Activated gamma-delta T cell treated with anti-CD3 and anti-CD28 coated beads, Interleukin-2, amount 50 U/mL, for 16 hours (primary cell): ENCODE measurements at regions not wholly inside any gene's neighbourhood (a gene's known extent, or its start where the extent isn't known, plus 50 kb on each side); places are given as distances from the start of the nearest gene placed in this dataset.

Experiments
- DNase-seq: peaks from one replicate; pipeline ENCODE4 v3.0.0-alpha.2; 2020; ENCODE audit warnings: low read depth

DNA sequence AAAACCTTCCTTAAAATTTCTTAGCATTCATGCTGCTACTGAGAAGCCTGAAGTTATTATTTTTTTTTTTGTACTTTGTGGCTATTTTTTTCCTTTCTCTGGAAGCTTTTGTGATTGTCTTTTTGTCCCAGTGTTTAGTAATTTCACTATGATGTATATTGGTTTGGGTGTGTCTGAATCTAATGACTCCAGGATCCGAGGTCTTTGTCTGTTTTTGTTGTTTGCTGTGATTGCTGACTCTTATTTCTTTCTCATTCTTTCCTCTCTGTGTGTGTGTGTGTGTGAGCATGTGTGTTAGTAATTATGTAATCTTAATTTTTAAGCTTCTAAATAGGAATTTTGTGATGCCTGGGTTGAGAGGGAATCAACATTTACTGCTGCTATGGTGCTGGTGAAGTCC, 152.0 kb downstream of the RAP2B start:
- DNase-seq, result no peak

DNA sequence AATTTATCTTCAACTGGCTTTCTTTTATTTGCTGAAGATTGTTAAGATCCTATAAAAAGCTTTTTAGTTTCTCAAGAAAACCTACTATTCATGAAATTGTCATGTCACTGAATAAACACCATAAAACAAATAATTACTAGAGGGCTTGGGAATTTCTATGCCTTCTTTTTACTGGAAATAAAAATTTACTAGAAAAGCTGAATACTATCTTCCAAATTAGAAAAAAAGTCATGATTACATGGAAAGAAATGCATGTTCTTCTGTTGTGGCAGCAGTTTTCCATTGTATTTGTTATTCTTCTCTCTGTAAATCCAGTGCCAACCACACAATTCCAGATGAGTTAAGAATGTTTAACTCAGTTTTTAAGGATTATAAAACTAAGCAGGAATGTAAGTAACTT, 153.8 kb downstream of the RAP2B start:
- no peak for DNase-seq

DNA sequence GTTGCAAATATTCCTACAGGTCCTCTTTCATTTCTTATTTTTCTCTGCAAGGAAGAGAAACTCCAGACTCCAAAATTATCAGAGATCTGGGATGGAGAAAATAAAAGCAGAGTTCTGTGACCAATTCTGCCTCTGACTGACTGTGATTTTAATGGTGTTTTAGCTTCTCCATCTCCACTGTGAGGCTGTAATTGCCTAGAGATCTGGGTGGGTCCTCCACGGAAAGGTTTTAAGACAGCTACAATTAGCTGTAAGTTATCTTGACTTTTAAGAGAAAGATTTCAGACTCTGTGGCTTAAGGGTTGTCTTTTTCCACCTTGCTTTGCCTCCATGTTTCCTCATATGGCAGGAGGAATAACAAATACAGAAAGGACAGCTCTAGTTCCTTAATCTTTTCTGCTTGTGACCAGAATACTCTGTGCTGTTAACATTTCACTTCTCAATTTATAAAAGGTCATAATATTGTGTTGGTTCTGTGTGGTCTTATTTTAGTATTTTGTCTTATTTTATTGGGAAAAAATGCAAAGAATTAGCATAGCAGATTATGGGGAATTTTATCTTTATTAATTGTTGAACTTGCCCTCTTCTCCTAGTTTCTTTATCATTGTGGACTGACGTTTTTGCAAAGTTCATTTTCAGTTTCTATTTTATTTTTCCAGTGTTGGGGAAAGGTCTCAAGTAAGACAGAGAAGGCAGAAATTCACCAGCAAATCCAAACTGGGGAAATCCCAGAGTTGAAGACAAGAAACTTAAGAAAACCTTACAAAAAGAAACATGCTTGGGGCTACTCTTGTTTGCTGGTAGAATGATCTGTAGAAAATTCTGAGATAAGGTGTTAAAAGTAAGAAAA, 157.9 kb downstream of the RAP2B start:
- no peak for DNase-seq

DNA sequence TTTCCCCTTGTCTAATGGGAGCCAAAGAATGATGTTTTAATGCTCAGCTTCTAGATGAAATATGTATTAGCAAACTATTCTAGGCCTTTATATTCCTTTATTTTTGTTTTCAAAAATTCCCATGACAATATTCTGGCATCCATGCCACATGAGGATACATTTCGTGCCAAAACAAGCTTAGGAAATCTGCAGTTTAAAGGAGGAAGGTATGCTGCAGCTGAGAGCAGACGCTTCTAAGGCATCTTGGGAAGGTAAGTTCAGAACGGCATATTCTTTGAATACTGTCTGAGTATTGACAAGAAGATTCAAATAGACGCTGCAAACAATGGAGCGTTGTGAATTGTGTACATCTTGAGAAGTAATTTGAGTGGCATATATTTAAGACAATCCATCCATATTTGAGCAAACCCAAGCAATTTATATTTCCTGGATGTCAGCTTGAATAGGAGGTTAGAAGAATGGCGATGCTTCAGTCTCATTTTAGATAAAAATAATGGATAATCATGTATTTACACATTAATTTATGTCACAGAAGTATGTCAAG, 158.6 kb downstream of the RAP2B start:
- no peak for DNase-seq

DNA sequence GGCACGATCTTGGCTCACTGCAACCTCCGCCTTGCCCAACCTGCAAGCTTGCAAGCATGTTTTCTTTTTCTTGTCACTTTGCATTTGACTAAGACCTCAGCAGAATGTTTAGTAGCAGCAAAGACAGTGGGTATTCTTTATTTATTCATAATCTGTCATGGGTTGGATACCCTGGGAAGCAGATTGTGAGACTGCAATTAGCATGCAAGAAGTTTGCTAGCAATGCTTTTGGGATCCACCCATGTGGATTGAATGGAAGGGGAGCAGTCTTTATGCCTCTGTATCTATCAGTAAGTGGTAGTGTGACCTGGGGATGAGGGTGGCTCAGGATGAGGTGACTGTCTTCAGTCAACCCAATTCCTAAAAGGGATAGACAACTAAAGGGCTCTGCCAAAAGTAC, 166.7 kb downstream of the RAP2B start:
- DNase-seq, result no peak

DNA sequence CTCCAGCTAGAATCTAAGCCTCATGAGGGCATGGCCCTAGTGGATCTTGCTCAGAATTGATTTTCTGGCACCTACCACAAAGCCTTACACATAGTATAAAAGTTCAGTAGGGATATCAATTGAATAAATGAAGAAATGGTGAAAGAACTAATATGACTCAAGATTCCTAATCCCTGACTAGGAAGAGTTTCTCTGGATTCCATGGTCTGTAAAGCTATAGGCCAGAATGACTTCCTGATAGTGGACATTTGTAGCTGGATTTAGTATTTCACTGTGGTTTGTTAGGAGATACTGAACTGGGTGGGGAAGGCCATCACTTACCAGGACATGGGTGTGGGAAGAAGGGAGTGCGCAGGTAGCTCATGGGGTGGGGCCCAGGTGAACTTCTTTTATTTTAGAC, 168.9 kb downstream of the RAP2B start:
- DNase-seq, result no peak

DNA sequence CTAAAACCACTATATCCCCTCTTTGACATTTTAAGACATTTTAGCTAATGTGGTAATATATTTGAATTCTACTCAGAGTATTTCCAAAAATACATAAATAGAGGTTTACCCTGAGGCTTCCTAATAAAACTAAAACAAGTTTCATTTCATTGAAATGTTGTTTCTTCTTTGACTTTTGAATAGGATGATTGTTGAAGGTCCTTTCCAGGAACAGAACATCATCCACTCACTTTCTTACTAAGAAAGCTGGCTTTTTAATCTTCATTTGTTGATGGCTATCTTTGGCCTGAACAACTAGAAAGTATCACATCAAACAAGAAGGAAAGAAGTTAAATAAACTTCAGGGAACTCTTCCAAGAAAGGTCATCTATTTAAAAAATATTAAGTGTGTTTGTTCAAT, 169.7 kb downstream of the RAP2B start:
- DNase-seq, result no peak

DNA sequence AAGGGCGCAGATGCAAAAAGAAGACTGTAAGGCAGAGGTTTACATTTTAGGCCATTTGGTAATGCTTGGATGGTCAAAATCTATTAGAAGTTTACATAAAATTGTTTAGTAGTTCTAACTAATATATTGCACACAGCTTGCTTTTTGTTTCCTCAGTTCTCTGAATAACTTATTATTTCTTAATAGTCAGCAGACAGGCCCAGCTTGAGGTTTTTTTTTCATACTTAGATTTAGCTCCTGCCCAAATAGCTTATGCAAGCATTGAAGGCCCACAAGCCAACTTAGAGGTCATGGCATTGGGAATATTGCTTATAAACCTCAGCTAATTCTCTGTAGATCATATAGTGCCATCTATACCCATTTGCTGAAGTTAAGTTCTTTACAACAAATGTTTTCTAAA, 172.5 kb downstream of the RAP2B start:
- no peak for DNase-seq

DNA sequence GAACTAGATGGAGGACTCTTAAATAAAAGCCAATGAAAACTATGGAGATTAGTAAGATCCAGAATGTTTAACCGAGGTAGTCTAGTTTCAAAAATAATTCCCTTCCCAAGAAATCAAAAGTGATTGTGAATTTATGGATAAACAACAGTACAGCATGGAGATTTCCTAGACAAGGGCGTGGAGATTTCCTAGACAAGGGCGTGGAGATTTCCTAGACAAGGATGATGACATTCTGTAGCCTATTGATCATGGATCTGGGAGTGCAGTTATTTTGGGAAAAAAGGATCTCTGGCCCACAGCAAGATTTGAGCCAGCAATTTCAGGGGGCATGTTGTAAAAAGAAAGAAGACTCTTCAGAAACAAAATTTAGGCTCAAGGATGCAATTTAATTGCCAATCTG, 175.3 kb downstream of the RAP2B start:
- DNase-seq, result no peak

DNA sequence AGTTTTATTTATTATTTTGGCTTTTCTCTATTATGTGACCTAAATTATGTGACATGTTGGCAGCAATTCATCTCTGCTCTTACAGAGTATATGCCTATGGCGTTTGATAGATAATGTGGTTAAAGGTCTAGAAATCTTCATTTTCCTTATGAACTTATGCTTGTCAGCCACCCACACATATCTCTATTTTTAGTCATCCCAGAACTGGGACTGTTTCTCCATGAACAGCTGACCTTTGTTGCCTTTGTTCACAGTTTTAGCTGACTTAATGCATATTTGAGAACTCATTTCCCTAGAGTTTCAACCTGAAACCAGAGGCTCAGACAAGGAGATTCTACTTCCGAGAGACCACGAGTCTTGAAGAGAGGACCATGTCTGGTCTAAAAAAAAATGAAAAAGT, 176.5 kb downstream of the RAP2B start:
- no peak for DNase-seq

DNA sequence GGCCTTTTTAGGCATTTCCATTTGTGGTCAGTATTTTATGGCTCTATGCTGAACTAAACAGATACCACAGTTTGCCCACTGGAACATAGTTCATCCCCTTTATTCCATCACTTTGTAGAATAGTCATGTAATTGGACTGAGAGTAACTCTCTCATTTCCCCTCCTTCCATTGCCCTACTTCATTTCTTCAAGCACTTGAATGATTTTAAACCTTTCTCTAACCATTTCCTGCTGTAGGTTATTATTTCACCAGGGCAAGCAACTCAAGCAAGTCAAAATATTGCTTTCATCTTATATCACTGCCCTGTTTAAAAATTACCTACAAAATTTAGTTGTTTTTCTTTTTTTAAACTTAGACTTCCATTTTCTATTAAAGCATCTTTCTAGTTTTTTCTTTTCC, 177.0 kb downstream of the RAP2B start:
- no peak for DNase-seq

DNA sequence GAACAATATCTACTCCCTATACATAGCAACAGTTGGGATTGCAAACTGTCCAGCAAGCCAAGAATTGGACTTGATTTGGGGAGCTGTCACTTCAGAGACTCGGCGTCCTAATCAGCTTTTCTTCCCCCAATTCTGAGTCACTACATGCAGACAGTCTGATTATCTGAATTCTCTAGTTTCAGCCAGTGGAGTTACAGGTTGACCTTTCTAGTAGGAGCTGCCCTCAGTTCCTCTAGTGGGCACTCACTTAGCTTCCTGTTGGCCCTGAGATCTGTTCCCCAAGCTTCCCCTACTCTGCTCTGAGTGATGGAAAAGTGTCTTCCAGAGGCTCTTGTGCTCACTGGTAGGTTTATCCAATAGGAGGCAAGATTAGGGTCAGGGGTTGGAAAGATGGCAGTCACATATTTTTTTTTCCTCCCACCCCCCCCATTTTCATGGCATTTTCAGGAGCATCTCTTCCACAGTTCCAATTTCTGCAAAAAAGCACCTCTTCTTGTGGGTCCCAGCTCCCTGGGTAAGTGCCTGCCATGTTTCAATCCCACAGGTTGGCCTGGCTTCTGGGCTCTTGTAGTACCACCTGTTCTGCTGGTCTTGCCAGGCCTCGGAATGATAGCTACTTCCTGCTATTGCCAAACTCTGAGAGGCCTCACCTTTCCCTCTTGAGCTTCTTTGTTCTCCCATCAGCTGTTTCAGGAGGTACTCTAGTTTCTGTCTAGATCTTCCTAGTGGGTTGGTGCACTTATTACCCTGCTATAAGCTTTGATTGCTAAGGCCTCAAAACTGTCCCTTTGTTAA, 182.2 kb downstream of the RAP2B start:
- DNase-seq, result no peak

DNA sequence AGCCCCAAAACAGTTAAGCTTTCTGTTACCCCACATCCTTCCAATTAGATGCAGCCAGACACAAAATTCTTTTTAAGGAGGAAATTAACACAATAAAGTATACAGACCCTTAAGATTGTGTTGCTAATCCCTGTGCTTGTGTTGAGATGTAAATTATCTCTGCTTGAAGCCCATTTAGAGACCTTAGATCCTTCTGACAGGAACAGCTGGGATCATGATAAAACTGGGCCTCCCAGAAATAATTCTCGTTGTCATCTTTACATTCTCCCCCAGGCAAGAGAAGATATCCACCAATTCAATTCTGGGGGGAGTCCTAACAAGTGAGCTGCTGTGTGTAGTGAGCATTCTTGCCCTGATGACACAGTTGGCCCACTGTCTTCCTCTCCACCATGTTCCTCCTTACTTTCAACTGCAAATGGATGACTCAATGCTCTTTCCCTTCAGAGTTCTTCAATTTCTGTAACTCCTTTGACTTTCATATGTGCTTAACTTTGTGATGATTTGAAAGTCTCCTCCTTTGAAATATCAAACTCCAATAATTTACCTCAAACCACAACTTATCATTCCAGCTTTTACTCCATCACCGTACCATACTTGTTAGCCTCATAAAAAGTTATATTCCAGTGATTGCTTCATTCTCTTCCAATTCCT, 186.6 kb downstream of the RAP2B start:
- DNase-seq, result no peak

DNA sequence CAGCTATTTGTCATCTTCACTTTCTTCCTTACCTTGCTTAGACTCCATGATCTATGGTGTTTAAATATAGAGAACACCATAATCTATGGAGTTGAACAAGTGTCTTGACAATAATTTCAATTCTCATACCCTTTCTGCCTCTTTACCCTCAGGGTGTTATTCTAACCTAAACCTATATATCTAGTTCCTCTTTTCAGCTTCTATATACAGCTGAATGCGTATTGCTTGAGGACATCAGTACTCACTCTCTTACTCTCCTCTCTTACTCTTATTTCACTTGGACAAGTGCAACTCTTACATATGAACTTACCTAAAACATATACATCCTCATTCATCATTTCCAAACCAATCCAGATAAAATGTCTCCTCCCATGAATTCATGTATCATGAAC, 187.1 kb downstream of the RAP2B start:
- no peak for DNase-seq

DNA sequence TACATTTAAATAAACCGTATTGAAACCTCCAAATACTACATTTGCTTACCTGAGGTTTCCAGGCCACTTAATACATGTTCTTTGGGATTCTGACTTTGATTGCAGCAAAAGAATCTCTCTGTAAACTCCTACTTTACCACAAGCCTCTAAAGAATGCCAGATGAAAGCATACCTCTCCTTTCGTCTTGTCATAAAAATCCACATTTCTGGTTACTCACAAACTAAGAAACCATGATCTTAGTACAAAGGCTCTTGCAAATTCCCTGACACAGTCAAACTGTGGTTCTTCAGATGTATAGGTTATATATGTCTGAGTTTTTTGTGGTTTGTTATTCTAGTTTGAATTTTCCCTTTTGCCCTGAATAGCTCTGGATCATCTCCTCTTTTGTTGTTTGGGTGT, 188.4 kb downstream of the RAP2B start:
- DNase-seq, result no peak

DNA sequence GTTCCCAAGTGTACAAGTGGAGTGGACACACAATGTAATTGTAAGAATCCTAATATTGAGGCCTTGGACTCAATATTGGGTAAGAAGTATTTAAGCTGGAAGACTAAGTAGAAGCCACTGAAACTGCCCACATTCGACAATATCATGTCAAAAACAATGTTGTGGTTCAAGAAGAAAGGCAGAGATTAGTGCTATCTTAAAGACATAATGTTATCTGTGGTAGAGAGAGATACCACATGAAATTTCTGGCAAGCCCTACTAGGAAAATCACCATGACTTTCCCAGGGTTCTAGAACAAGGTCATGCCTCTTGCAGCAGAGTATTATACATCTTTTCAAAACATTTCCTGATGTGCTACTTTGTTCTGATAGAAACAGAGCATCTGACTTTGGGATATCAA, 192.6 kb downstream of the RAP2B start:
- no peak for DNase-seq

DNA sequence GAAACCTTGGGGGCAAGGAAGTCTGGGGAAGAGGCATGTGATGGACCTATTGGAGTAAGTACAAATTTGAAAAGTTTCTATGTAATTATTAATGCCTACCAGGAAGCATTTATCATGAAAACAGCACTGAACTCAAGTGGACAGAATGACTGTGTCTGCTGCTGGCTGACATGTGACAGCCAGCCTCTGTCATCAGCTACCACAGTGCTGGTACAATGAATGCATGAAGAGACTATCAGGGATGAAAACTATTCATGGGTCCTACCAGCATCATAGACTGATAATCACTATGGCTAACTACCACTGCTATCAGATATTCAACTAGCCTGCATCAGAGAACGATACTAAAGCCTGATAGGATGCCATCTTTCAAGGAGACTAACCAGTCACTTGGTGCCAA, 193.5 kb downstream of the RAP2B start:
- DNase-seq, result no peak

DNA sequence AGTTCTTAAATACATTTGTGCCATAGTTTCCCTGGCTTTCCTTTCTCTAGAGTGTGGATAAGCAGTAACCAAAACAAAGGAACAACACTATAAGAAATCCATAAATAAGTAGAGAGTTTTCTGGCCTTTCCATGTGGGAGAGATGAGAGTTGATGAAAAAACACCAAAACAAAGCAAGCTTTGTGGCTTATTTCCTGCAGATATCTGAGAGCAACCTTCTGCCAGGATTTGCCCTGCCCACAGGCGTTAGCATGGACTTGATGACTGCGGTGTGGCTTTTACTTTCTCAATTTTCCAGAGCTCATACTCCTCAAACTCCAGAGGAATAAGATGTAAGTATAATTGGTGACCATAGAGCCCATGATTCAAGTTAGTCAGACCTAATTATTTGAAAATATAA, 194.9 kb downstream of the RAP2B start:
- DNase-seq, result no peak

DNA sequence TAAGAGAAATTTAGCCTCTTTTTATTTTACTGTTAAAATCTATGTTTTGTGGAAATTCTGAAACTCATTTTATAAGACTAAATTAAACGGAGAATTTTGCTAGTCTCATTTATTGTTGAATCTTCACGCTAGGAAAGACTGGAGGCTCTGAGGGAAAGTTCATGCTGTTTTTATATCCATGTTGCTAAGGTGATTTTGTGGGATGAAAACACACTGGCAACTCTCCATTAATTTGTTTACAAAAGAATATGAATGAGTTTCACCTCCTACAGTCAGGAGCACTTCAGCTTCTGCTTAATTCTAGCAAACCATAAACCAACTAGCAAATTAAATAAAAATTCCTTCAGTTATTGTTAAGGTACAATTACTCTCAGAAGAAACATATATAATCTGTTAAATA, 195.4 kb downstream of the RAP2B start:
- DNase-seq, result no peak

DNA sequence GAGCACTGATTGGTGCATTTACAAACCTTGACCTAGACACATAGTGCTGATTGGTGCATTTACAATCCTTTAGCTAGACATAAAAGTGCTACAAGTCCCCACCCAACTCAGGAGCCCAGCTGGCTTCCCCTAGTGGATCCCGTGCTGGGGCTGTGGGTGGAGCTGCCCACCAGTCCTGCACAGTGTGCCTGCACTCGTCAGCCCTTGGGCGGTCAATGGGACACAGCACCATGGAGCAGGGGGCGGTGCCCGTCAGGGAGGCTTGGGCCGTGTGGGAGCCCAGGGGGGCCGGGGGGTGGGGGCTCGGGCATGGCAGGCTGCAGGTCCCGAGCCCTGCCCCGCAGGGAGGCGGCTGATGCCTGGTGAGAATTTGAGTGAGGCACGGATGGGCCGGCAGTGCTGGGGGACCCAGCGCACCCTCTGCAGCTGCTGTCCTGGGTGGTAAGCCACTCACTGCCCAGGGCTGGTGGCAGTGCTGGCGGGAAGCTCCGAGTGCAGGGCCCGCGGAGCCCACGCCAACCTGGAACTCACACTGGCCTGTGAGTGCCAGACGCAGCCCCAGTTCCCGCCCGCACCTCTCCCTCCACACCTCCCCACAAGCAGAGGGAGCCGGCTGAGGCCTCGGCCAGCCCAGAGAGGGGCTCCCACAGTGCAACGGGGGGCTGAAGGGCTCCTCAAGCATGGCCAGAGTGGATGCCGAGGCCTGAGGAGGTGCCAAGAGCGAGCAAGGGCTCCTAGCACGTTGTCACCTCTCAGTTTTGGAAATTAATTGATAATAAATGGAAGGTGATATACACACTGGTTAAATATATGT, 207.7 kb downstream of the RAP2B start:
- DNase-seq, result no peak

DNA sequence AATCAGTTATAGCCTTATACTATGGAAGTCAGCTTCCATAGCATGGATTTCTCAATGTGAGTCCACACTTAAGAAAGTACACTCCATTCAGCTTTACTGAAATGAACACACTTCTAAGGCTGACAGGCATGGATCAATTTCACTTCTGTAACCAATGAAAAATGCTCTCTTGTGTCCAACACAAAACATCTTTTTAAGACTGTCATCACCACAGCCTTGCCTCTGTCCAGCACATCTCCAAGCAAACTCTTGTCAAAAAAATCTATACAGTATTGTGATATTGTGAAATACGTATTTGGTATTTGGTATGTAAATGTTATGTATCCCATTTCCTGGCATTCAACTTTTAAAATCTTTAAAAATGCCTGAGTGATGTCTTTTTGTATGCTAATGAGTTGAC, 208.7 kb downstream of the RAP2B start:
- no peak for DNase-seq

DNA sequence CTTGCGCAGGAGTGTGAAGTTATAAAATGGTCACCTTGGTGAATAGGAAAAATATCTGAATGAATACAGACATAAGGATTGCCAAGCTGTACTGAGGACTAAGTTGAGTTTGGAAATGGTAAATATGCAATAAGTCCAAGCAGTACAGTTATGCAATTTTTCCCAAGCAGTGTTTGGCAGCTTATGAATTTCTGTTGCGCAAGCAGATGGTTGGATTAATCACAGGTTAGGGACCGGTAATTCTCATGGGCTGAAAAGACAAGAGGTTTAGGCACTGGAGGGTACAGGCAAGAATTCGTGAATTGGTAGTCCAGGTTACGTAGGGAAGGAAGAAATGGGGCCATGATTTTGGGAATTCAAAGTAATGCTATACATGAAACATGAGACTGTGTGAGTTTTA, 210.3 kb downstream of the RAP2B start:
- DNase-seq, result no peak
